ENCODE measurements at regions not wholly inside any gene's neighbourhood (a gene's known extent, or its start where the extent isn't known, plus 50 kb on each side); places are given as distances from the start of the nearest gene placed in this dataset.
"Not testable (repeated sequence)": the region's sequence is repeated elsewhere in the genome, so short reads cannot be mapped to it uniquely, and the experiment has no call there.

DNA sequence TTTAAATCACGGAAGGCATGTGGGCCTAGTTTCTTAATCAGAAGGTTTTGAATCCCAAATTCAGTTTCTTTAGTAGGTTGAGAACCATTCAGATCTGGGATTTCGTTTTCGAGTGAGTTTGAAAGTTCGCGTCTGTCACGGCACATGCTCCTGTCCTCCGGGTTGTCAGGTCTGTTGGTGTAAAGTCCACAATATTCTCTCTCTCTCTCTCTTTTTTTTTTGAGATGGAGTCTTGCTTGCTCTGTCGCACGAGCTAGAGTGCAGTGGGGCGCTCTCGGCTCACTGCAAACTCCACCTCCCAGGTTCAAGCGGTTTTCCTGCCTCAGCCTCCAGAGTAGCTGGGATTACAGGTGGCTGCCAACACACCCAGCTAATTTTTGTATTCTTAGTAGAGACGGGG is 4390.6 kb upstream of the TPTE start:
- TF ChIP-seq, protein P1, sequence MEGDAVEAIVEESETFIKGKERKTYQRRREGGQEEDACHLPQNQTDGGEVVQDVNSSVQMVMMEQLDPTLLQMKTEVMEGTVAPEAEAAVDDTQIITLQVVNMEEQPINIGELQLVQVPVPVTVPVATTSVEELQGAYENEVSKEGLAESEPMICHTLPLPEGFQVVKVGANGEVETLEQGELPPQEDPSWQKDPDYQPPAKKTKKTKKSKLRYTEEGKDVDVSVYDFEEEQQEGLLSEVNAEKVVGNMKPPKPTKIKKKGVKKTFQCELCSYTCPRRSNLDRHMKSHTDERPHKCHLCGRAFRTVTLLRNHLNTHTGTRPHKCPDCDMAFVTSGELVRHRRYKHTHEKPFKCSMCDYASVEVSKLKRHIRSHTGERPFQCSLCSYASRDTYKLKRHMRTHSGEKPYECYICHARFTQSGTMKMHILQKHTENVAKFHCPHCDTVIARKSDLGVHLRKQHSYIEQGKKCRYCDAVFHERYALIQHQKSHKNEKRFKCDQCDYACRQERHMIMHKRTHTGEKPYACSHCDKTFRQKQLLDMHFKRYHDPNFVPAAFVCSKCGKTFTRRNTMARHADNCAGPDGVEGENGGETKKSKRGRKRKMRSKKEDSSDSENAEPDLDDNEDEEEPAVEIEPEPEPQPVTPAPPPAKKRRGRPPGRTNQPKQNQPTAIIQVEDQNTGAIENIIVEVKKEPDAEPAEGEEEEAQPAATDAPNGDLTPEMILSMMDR (conservative IDR thresholded peaks at IDR 0.05; ENCODE audit: low read depth in 2 of 2), result not testable (repeated sequence)
- not testable (repeated sequence) for TF ChIP-seq REST (IDR thresholded peaks at IDR 0.05; ENCODE audit: unreplicated experiment); POLR2AphosphoS5 (IDR thresholded peaks at IDR 0.05; ENCODE audit: low read depth); EZH2phosphoT487 (IDR thresholded peaks at IDR 0.05; ENCODE audit: unreplicated experiment); EZH2 (IDR thresholded peaks at IDR 0.05; ENCODE audit: low read depth, unreplicated experiment); ZNF114 (CRISPR knock-in tag; IDR thresholded peaks at IDR 0.05); JUNB (IDR thresholded peaks at IDR 0.05; ENCODE audit: unreplicated experiment); CREB1 (CRISPR knock-in tag; IDR thresholded peaks at IDR 0.05; ENCODE audit: low read depth); NANOG (IDR thresholded peaks at IDR 0.05; ENCODE audit: borderline replicate concordance); ZNF331 (CRISPR knock-in tag; IDR thresholded peaks at IDR 0.05; ENCODE audit: low read depth); ZNF462 (CRISPR knock-in tag; IDR thresholded peaks at IDR 0.05)
- TF ChIP-seq, protein P2, sequence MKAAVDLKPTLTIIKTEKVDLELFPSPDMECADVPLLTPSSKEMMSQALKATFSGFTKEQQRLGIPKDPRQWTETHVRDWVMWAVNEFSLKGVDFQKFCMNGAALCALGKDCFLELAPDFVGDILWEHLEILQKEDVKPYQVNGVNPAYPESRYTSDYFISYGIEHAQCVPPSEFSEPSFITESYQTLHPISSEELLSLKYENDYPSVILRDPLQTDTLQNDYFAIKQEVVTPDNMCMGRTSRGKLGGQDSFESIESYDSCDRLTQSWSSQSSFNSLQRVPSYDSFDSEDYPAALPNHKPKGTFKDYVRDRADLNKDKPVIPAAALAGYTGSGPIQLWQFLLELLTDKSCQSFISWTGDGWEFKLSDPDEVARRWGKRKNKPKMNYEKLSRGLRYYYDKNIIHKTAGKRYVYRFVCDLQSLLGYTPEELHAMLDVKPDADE (IDR thresholded peaks at IDR 0.05), result not testable (repeated sequence)
